ENCODE measurements at regions not wholly inside any gene's neighbourhood (a gene's known extent, or its start where the extent isn't known, plus 50 kb on each side); places are given as distances from the start of the nearest gene placed in this dataset.

DNA sequence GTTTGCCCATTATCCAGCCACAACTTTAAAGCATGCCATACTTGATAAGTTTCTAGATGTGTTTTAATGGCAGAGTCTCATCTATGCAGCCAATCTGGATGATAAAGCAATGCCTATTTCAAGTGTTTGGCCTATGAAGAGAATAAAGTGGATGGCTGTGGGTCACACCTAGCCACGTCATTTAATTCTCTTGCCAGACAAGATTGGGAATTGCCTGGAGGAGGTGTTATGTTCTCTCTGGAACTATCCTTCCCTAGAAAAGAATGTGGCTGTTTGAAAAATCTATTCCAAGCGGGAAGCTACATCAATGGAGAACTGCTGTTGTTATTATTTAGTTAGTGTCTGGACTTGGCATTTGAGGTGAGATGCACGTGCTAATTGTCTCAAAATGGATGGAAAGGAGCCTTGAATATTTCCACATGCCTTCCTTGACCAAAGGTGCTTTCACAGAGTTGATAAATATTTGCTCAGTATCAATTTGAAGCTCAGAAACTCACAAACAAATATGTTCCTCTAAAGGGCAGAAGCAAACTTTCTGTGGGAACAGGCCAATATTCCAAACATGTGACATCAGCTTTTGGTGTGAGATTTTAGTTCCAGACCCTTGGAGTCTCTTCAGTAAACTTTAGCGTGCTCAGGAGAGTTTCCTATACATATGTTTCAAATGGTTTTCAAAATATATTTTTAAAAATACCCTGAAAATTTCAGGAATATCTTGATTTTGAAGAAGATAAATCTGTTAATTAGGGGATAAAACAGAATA, 510.6 kb upstream of the SGO1 start:
- Histone ChIP-seq H3K9me3 (no peaks in the 10 kb centered on the region), H3K27me3 (replicated peaks in 1 of 7) (no peaks in the 10 kb centered on the region), H3K4me1 (no peaks in the 10 kb centered on the region), H3K4me3 (no peak overlapping the region), H3K36me3 (no peaks in the 10 kb centered on the region), H3K27ac (no peak overlapping the region)
- no peak for DNase-seq
- TF ChIP-seq, protein P1, sequence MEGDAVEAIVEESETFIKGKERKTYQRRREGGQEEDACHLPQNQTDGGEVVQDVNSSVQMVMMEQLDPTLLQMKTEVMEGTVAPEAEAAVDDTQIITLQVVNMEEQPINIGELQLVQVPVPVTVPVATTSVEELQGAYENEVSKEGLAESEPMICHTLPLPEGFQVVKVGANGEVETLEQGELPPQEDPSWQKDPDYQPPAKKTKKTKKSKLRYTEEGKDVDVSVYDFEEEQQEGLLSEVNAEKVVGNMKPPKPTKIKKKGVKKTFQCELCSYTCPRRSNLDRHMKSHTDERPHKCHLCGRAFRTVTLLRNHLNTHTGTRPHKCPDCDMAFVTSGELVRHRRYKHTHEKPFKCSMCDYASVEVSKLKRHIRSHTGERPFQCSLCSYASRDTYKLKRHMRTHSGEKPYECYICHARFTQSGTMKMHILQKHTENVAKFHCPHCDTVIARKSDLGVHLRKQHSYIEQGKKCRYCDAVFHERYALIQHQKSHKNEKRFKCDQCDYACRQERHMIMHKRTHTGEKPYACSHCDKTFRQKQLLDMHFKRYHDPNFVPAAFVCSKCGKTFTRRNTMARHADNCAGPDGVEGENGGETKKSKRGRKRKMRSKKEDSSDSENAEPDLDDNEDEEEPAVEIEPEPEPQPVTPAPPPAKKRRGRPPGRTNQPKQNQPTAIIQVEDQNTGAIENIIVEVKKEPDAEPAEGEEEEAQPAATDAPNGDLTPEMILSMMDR (IDR thresholded peaks at IDR 0.05 in 8 of 11, conservative IDR thresholded peaks at IDR 0.05 in 3 of 11), result no peak
- TF ChIP-seq POLR2AphosphoS5 (IDR thresholded peaks at IDR 0.05) (no peak), POLR2A (IDR thresholded peaks at IDR 0.05) (no peak)
- intact Hi-C loops (cut with DNase I; ENCODE audit: low total_unique reads), result no loop called here
- 62 to 73% (median 70%) methylated on average over 4 of the region's 4 CpGs for WGBS, 5 donors

DNA sequence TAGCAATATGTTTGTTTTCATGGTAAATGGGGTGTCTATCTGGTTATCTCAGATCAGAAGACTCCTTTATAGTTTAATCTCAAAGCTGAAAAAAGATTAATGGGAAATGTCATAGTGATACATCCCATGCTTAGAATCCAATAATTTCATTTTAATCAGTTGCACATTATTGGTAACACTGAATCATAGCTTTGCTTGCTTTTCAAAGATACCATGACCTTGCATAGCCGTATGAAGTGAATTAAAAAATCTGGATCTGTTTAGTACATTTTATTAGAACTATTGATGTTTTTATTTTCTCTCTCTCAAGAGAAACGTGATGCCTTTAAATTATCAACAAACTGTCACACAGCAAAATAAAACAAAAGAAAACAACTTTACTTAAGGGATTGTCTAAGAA, 506.7 kb upstream of the SGO1 start:
- Histone ChIP-seq H3K27ac (no peak overlapping the region), H3K9me3 (peaks cover 0 to 11% (median 2%) of the 10 kb centered on the region in 8 donors), H3K27me3 (replicated peaks in 1 of 7) (no peaks in the 10 kb centered on the region), H3K4me3 (no peak overlapping the region), H3K36me3 (no peaks in the 10 kb centered on the region), H3K4me1 (no peaks in the 10 kb centered on the region)
- 70 to 77% (median 73%) methylated on average over 2 of the region's 2 CpGs for whole genome bisulfite sequencing, 5 donors
- no peak for DNase-seq
- TF ChIP-seq, protein P1 (IDR thresholded peaks at IDR 0.05 in 8 of 11, conservative IDR thresholded peaks at IDR 0.05 in 3 of 11), result no peak
- TF ChIP-seq POLR2AphosphoS5 (IDR thresholded peaks at IDR 0.05) (no peak), POLR2A (IDR thresholded peaks at IDR 0.05) (no peak)
- intact Hi-C loops (cut with DNase I; ENCODE audit: low total_unique reads), result no loop called here

DNA sequence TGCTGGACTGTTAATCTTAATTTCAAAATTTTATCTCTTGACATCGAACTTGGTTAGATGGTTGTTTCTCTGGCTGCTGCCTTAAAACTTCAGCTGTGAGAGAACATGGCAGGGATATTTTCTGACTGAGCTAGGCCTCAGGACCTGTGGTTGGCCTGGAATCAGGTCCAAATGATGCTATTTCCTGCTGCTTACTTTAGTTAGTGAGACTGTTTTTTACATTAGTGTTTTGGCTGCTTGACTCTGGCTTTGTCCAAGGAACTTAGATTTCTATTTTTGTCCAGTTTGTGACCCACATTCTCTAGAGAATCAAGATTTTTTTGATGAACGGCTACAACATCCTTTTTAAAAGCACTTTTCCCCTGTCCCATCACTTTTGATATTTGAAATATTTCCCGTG, 497.9 kb upstream of the SGO1 start:
- Histone ChIP-seq H3K9me3 (peaks cover 0 to 22% (median 10%) of the 10 kb centered on the region in 8 donors), H3K36me3 (no peaks in the 10 kb centered on the region), H3K4me1 (no peaks in the 10 kb centered on the region), H3K27me3 (replicated peaks in 1 of 7) (no peaks in the 10 kb centered on the region), H3K27ac (no peak overlapping the region), H3K4me3 (no peak overlapping the region)
- DNase-seq, result no peak
- WGBS, 5 donors, result 51 to 69% (median 65%) methylated on average over 3 of the region's 3 CpGs
- TF ChIP-seq, protein P1 (IDR thresholded peaks at IDR 0.05 in 8 of 11, conservative IDR thresholded peaks at IDR 0.05 in 3 of 11), result no peak
- TF ChIP-seq POLR2A (IDR thresholded peaks at IDR 0.05) (no peak), POLR2AphosphoS5 (IDR thresholded peaks at IDR 0.05) (no peak)
- intact Hi-C loops (cut with DNase I; ENCODE audit: low total_unique reads), result no loop called here

- WGBS, 5 donors, result 72 to 90% (median 86%) methylated on average over 5 of the region's 5 CpGs
- Histone ChIP-seq H3K4me1 (no peaks in the 10 kb centered on the region), H3K9me3 (peaks cover 0 to 20% (median 3%) of the 10 kb centered on the region in 8 donors), H3K27ac (no peak overlapping the region), H3K27me3 (replicated peaks in 1 of 7) (no peaks in the 10 kb centered on the region), H3K4me3 (no peak overlapping the region), H3K36me3 (no peaks in the 10 kb centered on the region)
- no peak for DNase-seq
- intact Hi-C loops (cut with DNase I; ENCODE audit: low total_unique reads), result no loop called here
- TF ChIP-seq, protein P1 (IDR thresholded peaks at IDR 0.05 in 8 of 11, conservative IDR thresholded peaks at IDR 0.05 in 3 of 11), result no peak
- no peak for TF ChIP-seq POLR2A (IDR thresholded peaks at IDR 0.05)
- no peak for TF ChIP-seq POLR2AphosphoS5 (IDR thresholded peaks at IDR 0.05)
These were observed 496.6 kb upstream of the SGO1 start for GRCh38 chr3:20682573-20682972.

Data from spleen (tissue), 11 donors.